ENCODE measurements at regions not wholly inside any gene's neighbourhood (a gene's known extent, or its start where the extent isn't known, plus 50 kb on each side); places are given as distances from the start of the nearest gene placed in this dataset.

DNA sequence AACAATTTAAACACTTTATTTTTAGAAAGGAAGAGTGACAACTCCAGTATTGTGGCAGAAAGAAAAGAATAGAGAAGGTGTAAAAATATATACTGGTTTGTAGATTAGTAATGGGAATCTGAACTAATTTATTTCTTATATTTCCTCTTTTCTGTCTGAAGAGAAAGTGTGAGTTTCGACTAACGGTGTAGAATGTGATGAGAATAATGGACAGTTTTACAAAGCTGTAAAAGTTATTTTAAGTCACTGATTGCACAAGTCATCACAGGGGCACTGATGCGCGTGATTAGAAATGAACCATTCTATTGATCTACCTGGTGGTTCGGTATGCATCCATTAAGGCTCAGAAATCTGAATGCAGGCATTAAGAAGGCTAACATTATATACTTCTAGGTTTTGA lies 158.5 kb upstream of the ATXN7L3B start:
- no peak overlapping the region for H2AFZ ChIP-seq (ENCODE audit: control insufficient read depth, low read length)
- H3K9me1 ChIP-seq (ENCODE audit: control insufficient read depth, extremely low read depth, insufficient read depth, low read length), result no peaks in the 10 kb centered on the region
- no peak overlapping the region for H3K9ac ChIP-seq (ENCODE audit: control insufficient read depth, extremely low read depth, insufficient read depth, low read length)
- TF ChIP-seq, protein P1, sequence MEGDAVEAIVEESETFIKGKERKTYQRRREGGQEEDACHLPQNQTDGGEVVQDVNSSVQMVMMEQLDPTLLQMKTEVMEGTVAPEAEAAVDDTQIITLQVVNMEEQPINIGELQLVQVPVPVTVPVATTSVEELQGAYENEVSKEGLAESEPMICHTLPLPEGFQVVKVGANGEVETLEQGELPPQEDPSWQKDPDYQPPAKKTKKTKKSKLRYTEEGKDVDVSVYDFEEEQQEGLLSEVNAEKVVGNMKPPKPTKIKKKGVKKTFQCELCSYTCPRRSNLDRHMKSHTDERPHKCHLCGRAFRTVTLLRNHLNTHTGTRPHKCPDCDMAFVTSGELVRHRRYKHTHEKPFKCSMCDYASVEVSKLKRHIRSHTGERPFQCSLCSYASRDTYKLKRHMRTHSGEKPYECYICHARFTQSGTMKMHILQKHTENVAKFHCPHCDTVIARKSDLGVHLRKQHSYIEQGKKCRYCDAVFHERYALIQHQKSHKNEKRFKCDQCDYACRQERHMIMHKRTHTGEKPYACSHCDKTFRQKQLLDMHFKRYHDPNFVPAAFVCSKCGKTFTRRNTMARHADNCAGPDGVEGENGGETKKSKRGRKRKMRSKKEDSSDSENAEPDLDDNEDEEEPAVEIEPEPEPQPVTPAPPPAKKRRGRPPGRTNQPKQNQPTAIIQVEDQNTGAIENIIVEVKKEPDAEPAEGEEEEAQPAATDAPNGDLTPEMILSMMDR (optimal IDR thresholded peaks at IDR 0.05 in 1 of 3, IDR thresholded peaks at IDR 0.05 in 1 of 3, conservative IDR thresholded peaks at IDR 0.05 in 1 of 3; ENCODE audit: extremely low read depth in 1 of 3, insufficient read depth in 2 of 3, low read length in 3 of 3), result no peak
- no peak for TF ChIP-seq EZH2 (IDR thresholded peaks at IDR 0.05; ENCODE audit: low read length)
- no peak overlapping the region for H3K4me2 ChIP-seq (ENCODE audit: control insufficient read depth, extremely low read depth, insufficient read depth, low read depth, low read length)
- no peaks in the 10 kb centered on the region for H3K27me3 ChIP-seq (ENCODE audit: control insufficient read depth, extremely low read depth, insufficient read depth, low read length)
- dilution Hi-C loops (cut with MboI; ENCODE audit: extremely low pct_ligation_motif_present, low sequenced_read_pairs), result no loop called here
- no peak overlapping the region for H3K4me3 ChIP-seq (ENCODE audit: control insufficient read depth in 2 of 3, extremely low read depth in 1 of 3, insufficient read depth in 2 of 3, low read depth in 1 of 3, low read length in 3 of 3)
- H3K79me2 ChIP-seq (ENCODE audit: control insufficient read depth, insufficient read depth, low read length), result no peaks in the 10 kb centered on the region
- H3K9me3 ChIP-seq (ENCODE audit: control insufficient read depth, low read depth, low read length), result no peaks in the 10 kb centered on the region
- H3K36me3 ChIP-seq (ENCODE audit: control insufficient read depth in 2 of 2, extremely low read depth in 1 of 2, insufficient read depth in 2 of 2, low read length in 2 of 2), result no peaks in the 10 kb centered on the region
- H4K20me1 ChIP-seq (ENCODE audit: control insufficient read depth, extremely low read depth, insufficient read depth, low read length), result no peaks in the 10 kb centered on the region
- FAIRE-seq (no peak), DNase-seq (ENCODE audit: low read depth, low spot score) (no peak)
- H3K27ac ChIP-seq (ENCODE audit: control insufficient read depth, insufficient read depth, low read length), result no peak overlapping the region
- H3K4me1 ChIP-seq (ENCODE audit: control insufficient read depth, extremely low read depth, insufficient read depth, low read length), result no peaks in the 10 kb centered on the region

DNA sequence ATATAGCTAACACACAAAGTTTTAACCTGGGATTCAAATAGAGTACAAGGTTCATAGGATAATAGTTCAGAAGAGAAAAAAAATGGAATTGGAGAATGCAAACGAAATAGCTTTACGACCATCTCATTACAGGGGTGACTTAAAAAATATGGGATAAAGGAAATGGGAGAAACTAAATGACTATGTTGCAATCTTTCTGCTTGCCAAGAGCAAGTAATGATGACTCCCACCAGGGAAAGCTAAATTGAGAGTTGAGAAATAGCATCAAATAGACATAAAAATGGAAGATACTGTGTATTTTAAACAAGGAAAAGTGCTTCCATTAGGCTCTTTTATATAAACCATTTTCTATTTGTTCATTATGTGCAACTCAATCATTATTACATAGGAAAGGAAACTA lies 155.7 kb upstream of the ATXN7L3B start:
- Histone ChIP-seq H3K9me3 (ENCODE audit: control insufficient read depth, low read depth, low read length) (no peaks in the 10 kb centered on the region), H3K79me2 (ENCODE audit: control insufficient read depth, insufficient read depth, low read length) (no peaks in the 10 kb centered on the region), H3K9me1 (ENCODE audit: control insufficient read depth, extremely low read depth, insufficient read depth, low read length) (no peaks in the 10 kb centered on the region), H3K4me1 (ENCODE audit: control insufficient read depth, extremely low read depth, insufficient read depth, low read length) (no peaks in the 10 kb centered on the region), H3K4me3 (ENCODE audit: control insufficient read depth in 2 of 3, extremely low read depth in 1 of 3, insufficient read depth in 2 of 3, low read depth in 1 of 3, low read length in 3 of 3) (no peak overlapping the region), H3K4me2 (ENCODE audit: control insufficient read depth, extremely low read depth, insufficient read depth, low read depth, low read length) (no peak overlapping the region), H3K36me3 (ENCODE audit: control insufficient read depth in 2 of 2, extremely low read depth in 1 of 2, insufficient read depth in 2 of 2, low read length in 2 of 2) (no peaks in the 10 kb centered on the region), H2AFZ (ENCODE audit: control insufficient read depth, low read length) (no peak overlapping the region), H3K27ac (ENCODE audit: control insufficient read depth, insufficient read depth, low read length) (no peak overlapping the region), H3K27me3 (ENCODE audit: control insufficient read depth, extremely low read depth, insufficient read depth, low read length) (no peaks in the 10 kb centered on the region), H4K20me1 (ENCODE audit: control insufficient read depth, extremely low read depth, insufficient read depth, low read length) (no peaks in the 10 kb centered on the region), H3K9ac (ENCODE audit: control insufficient read depth, extremely low read depth, insufficient read depth, low read length) (no peak overlapping the region)
- no peak for FAIRE-seq
- dilution Hi-C loops (cut with MboI; ENCODE audit: extremely low pct_ligation_motif_present, low sequenced_read_pairs), result no loop called here
- DNase-seq (ENCODE audit: low read depth, low spot score), result no peak
- TF ChIP-seq, protein P1 (optimal IDR thresholded peaks at IDR 0.05 in 1 of 3, IDR thresholded peaks at IDR 0.05 in 1 of 3, conservative IDR thresholded peaks at IDR 0.05 in 1 of 3; ENCODE audit: extremely low read depth in 1 of 3, insufficient read depth in 2 of 3, low read length in 3 of 3), result no peak
- no peak for TF ChIP-seq EZH2 (IDR thresholded peaks at IDR 0.05; ENCODE audit: low read length)

Data from keratinocyte (primary cell).